HG03039 (cell line): ENCODE measurements at regions not wholly inside any gene's neighbourhood (a gene's known extent, or its start where the extent isn't known, plus 50 kb on each side); places are given as distances from the start of the nearest gene placed in this dataset.
A peak's percentile ranks its signal among the peaks of the same experiment; 100 is the strongest.
"Not testable (repeated sequence)": the region's sequence is repeated elsewhere in the genome, so short reads cannot be mapped to it uniquely, and the experiment has no call there.

ENCODE experiments used
- ATAC-seq: cut with Tn5 transposase; IDR thresholded peaks from one replicate; pipeline ENCODE4 v1.9.1; 2021; ENCODE audit warnings: mild to moderate bottlenecking, moderate library complexity; ENCODE audit not compliant: unreplicated experiment

DNA sequence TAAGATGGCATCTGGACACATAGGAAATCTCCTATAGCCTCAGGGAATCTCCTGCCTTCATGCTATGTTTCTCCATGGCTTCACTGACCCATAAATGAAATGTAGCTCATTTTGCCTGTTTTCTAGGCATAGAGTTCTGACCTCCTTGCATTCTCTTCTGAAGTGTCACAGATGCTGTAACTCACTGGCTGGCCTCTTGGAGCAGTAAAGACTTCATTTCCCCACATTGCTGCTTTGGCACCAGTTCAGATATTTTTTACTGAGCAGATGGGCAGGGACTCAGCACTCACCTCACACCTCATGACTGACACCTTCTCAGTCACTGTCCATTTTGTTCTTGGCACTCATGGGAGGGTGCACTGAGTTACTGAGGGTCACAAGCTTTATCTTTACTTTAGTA lies 286.7 kb upstream of the TGFBR2 start:
- no peak for ATAC-seq

DNA sequence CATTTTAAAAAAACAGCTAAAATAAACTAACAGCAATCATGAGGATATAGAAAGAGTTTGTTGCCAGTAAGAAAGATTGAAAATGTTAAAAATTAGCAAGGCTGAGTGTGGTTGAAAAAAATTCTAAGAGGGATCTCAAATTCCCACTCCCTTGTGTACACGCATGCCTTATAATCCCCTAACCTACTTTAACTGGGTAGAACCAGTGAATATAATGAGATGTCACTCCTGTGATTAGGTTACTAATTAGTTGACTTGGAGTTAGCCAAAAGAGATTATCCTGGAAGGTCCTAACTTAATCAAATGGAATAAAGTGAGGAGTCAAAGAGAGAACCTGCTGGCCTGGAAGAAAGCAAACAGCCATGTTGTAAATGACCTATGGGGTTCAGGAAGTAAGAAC lies 286.0 kb upstream of the TGFBR2 start:
- ATAC-seq = no peak

DNA sequence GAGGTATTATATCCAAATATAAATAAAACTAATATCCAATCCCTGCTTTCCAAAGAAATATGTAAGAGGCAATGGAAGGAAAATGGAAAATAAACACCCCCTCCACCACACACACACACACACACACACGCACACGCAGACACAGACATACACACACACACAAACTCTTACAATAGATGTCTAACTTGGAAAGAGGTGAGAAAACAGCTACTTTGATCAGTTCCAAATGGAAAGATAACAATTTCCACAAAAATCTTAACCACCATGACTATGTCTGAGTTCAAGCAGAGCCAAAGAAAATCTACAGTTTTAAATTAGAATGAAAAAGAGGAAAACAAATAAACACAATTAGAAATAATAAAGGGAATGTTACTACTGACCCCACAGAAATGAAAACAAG lies 285.3 kb upstream of the TGFBR2 start:
- ATAC-seq = no peak

DNA sequence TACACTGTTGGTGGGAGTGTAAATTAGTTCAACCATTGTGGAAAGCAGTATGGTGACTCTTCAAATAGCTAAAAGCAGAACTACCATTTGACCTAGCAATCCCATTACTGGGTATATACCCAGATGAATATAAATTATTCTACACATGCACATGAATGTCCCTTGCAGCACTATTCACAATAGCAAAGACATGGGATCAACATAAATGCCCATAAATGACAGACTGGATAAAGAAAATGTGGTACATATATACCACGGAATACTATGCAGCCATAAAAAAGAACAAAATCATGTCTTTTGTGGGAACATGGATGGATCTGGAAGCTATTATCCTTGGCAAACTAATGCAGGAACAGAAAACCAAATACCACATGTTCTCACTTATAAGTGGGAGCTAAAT lies 282.8 kb upstream of the TGFBR2 start:
- not testable (repeated sequence) for ATAC-seq

DNA sequence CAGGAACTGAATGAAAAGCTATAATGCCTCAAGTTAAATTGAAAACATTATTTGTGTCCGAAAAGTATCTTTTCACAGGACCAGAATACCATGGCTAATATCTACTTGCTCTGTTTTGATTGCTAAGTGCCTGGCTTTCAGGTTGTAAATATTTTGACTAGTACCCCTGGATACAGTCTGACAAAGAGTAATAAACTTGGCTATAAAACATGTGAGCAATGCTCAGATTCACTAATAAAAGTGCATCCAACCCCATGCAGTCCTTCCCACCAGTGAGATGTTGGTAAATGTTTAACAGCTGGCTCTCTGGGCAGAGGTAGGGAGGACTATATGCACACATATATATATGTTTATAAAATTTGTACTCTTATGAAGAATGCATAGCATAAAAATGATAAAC lies 281.8 kb upstream of the TGFBR2 start:
- ATAC-seq = no peak

DNA sequence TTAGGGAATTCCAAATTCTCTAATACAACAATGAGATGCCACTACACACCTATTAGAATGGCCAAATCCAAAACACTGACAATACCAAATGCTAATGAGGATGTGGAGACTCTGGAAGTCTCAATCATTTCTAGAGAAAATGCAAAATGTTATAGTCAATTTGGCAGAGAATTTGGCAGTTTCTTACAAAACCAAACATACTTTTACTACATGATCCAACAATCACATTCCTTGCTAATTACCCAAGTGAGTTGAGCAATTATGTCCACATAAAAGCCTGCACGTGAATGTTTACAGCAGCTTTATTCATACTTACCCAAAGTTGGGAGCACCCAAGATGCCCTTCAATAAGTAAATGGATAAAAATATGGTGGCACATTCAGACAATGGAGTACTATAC lies 278.4 kb upstream of the TGFBR2 start:
- ATAC-seq = not testable (repeated sequence)

DNA sequence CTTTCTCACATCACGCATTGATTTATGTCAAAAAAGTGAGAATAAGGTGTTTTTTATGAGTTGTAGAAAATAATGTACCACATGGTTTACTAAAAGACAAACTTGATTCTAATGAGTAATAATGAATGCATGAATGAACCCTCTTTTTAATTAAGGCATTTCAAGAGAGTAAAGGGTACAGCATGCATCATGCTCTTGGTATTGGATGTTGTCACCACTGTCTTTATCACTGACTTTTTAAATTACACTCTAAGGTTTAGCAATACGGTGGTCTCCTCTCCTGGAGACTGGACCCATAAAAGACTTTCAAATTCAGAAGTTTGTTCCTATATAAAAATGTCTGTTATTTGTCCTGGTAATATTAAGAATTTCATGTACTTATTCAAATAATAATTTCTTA lies 277.5 kb upstream of the TGFBR2 start:
- ATAC-seq = not testable (repeated sequence)

DNA sequence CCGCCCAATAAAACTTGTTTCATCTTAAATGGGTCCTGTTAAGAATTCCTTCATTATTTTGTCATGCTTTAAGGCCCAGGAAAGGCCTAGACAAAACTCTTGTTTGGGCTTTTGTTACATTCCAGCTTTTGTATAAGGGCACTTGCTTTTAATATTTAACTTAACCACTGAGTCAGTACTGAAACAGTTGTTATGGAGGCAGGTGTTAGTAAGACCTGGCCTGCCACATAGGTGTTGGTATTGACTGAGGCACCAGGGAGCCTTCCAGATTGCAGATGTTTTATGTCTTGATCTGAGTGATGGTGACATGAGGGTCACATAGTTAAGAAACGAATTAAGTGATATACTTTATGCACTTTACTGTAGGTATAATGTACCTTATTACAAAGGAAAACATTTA lies 274.9 kb upstream of the TGFBR2 start:
- no peak for ATAC-seq

DNA sequence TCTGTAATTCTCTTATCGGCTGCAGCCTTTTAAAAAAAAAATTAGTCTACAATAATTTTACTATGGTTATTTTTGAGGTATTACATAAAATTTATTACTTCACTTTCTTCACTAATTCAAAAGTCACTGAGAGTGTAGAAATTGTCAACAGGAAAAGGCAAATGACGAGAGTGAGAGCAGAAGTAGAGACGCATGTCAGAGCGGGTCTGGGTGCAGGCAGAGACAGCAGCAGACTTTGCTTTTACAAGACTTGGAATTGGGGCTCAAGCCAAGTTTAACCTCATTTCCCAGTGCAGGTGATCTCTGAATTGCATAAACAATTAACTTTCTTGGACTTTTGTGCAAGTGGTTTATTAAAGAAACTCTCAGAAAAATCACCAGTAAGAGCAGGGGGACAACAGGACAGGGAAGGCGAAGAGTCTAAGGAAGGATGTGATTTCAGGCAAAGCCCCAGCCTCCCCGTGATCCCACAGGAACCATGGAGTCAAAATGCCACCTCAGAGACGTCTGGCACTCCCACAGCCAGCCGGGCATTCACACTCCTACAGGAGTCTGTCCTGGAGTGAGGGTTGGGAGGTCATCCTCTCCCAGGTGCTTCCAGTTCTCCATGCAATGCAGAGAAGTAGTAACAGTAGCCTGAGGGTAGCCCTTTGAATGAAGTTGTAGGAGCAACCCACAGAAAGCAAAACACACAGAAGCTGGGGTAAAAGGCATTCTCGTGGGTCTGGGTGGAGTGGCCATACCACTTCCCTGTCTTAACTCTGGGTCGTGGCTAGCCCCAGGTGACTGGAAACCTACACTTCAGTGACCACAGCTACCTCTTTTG lies 274.0 kb upstream of the TGFBR2 start:
- no peak for ATAC-seq

DNA sequence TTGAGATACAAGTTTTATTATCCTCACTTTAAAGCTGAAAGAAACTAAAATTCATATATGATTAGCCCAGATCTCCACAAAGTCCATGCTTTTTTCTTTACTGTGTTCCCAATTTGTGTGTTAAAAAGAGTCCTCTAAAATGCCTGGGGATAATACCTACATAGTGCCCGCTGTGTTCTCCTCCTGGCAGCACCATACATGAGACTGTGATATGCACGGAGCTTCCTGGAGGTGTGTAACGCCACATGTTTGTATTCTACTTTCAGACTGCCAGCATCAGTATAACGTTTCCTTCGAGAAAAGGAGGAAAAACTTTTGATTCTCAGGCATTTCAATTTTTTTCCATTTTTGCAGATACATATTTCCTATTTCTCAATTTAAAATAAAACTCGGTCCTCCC lies 273.3 kb upstream of the TGFBR2 start:
- ATAC-seq = no peak

DNA sequence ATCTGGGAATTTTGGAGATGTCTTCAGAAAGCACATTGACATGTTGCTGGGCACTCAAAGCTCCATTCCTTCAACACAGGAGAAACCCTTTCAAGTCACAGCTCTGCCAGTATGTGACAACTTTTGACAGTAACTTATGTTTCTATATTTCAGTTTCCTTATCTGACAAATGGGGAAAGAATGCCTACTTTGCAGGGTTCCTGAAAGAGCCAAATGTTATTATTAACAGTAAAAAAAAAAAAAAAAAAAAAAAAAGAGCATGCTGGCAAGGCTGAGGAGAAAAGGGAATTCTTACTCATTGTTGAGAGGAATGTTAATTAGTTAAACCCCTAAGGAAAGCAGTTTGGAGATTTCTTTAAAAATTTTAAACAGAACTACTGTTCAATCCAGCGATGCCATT lies 272.5 kb upstream of the TGFBR2 start:
- no peak for ATAC-seq

DNA sequence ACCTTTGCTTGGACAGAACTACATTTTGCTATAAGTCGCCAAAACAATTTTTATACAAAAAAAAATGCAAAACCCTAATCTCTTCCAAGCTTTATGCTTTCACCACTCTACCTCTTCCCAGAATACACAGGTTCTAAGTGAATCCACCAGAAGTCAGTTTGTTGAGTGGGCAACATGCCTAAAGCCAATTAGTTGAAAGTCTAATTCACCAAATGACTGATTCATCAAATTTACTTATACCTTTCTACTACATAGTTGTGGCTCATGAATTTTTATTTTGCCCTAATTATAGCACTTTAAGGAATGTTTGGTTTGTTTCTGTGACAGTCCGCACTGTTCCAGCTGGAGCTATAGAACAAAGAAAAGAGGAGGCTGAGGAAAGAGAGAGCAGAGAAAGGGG lies 265.9 kb upstream of the TGFBR2 start:
- no peak for ATAC-seq

DNA sequence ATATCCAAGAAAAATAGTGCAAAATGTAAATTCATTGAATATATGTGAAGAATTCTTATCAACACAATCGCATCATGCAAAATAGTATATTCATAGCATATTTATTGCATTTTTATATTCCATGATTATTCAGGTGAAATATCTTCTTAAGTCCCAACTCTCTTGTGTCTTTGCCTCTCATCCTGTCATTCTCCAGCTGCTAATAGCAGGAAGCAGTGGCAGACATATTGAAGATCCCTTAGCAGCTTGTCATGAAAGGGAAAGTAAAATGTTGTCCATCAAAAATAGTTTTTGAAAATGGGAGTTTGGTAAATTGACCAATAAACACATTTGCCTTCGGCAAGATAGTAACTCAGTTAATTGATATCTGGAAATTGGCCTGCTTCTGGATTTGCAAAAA lies 265.3 kb upstream of the TGFBR2 start:
- ATAC-seq = no peak

DNA sequence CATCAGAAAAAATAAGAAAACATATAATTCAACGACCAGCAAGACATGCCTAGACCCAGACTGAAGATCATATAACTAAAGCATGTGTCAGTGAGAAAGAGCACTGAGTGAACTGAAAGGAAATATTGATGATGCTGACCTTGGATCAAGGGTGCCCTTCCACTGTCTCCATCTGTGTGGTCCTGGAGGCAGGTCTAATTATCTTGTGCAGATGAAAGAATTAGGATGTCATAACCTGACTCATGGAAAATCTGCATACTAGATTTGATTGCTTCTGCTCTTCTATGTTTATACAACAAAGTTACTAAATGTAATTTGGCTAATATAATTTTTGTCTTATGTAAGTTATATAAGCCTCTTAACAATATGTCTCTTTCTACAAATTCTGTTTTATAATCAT lies 264.6 kb upstream of the TGFBR2 start:
- ATAC-seq = no peak

DNA sequence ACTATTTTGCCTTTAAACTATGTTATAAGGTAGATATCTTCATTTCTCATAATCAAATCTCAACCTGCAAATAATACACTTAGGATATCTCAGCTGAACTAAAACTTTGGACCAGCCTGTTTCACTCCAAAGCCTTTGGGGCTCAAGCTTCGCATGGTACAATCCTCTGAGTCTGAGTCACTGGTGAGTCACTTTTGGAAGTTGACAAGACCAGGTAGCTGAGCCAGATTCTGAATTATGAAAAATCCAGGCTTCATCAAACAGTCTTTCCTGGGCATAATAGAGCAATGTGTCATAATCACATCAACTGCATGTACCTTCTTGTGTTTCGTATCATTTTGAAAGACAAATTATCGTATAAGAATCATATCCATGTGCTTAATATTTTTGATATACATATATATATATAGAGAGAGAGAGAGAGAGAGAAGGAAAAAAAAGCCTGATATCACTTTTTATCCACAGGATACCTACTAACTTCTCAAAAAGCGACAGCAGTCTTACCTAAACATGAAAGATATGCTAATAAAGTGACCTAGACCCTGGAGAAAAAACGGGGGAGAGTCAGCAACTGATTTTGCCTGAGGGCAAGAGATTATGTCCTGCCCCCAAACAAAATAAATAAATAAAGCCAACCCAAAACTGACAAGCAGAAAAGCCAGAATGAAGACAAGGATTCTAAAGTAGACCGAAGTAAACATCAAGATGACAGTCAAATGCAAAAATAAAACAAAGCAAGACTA lies 263.9 kb upstream of the TGFBR2 start:
- ATAC-seq = no peak

DNA sequence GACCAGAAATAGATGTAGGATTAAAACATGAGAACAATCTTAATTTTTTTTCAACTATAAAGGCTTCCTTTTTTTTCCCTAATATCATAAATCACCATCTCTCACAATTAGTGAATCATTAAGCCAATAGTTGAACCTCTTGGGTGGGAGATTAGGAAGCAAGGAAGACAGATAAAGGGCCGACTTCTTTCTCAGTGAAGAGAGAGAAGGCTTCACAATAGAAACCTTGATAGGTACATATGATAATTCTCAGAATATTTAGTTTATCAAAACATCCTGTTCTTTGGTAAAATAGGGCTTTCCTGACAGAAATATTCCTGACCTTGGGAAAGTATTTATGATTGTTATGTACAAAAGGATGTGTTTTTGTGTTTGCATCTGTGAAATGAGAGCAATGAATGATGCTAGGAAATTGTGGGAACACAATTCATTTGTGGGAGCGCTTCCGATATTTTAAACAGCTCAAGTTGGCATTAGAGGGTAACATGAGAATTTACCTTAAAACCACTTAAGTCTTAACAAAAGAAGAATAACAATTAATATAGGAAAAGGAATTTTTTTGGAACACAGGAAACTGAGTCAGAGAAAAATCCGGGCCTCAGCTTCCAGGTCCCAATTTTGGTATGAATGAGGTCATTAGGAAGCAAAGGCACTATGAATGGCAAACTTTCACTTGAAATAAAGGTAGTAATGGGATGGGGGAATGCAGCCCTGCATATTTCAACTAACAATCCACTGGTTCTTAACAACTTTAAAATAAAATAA lies 263.2 kb upstream of the TGFBR2 start:
- ATAC-seq = no peak

DNA sequence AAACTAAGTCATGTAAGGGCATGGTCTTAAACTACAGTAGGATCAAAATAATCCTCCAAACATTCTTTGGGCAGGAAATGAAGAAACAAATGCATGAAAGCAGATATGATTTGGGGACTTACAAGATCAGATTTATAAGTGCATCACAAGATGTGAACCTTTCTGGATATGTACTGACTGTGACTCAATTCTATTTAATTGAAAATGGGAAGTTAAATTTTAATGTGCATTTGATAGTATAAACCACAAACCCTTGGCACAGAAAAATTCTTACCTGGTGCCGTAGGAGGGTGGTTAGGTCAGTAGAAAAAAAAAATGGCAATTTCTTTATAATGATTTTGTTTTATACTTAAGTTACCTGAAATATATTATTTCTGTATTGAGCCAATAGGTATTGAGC lies 262.5 kb upstream of the TGFBR2 start:
- ATAC-seq = no peak

DNA sequence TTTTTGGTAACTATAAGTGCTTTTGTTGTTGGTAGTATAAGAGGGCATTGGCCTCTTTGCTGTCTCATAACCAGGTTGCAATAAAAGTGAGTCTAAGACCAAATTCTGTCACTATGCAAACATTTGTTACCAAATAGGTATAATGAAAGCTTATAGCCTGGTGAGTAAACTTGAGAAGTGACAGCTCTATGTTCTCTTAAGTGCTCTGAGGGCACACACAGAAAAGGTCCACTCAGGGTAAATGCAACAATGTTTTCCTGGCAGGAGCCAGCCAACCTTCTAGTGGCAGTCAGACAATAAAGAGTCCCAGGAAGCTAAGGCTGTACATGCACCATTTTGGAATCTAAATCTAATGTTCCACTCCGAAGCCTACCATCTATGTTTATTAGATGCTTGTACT lies 262.1 kb upstream of the TGFBR2 start:
- no peak for ATAC-seq

DNA sequence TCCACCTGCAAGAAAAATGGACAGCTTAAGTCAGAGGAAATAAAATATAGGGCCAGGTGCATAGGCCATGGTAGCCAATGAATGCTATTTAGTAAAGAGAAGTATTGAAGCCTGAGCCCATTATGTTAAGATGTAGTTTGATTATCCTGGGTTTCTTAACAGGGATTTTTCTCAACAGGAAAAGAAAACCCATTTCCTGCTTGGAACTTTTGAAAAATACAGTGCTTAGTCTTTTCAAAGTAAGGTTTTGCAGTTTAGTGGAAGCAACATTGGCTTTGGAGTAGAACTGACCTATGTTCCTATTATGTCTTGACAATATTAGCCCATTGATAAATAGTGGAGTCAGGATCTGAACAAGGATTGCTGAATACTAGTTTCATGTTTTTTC lies 259.5 kb upstream of the TGFBR2 start:
- ATAC-seq = no peak

DNA sequence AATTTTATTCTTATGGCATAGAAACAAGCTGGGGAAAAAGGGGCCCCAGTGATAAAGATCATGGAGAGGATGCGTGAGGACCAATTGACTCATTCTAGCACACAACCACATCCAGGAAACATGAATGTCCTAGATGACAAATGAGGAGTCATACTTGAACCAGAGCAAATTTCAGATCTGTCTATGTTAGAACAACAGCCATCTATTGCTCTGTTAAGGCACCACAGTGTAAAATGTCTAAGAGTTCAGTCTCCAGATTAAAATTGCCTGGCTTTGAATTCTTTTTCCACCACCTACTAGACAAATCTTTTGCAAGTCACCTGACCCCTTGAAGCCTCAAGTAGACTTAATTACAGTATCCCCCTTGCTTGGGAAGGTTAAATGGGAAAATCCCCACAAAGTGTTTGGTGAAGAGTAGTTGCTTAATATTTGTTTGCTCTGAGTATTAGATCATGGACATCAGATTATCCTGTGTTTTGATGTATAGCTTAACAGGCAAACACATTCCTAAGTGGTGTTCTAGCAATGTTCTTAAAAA lies 258.7 kb upstream of the TGFBR2 start:
- peak; percentile 97 for ATAC-seq

DNA sequence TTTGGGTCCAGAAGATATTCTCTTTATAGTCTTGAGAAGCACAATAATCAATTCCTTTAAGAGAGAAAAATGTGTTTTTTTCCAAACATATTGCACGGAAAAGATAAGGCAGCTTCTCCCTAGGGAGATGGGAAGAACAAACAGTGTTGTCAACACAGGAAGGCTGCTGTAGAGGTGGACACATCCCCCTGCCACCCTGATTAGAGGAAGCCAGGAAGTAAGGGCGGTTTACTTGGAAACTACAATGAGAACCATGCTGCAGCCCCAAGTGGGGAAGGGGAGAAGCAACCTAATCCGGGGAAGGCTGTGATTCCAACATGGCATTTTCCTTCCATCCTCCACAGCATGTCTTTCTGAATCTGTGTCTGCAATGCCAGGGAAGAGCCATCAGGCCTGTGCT lies 256.9 kb upstream of the TGFBR2 start:
- no peak for ATAC-seq

DNA sequence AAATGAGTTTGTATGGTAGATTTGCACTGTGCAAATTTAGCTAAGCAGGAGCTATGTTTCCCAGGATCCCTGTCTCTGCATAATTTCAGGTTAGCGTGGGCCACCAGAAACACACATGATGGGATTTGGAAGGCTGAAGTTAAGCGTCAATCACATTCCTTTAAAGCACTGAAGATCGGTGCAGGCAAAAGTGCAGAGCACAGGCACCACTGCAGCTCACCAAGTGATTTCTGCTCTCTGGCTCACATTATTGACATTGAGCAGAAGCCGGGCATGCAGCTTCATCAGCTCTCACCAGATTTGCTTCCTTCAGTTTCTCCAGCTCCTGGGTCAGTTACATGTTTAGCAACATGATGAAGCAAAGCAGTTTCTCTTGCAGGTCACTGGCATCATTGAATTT lies 256.4 kb upstream of the TGFBR2 start:
- no peak for ATAC-seq
